GM06990 (cell line): ENCODE measurements at regions not wholly inside any gene's neighbourhood (a gene's known extent, or its start where the extent isn't known, plus 50 kb on each side); places are given as distances from the start of the nearest gene placed in this dataset.
"Not testable (repeated sequence)": the region's sequence is repeated elsewhere in the genome, so short reads cannot be mapped to it uniquely, and the experiment has no call there.

Experiments used
- DNase-seq: peaks from one replicate; pipeline ENCODE4 v3.0.0-alpha.2; 2011; ENCODE audit not compliant: insufficient read length; ENCODE audit errors: extremely low read depth
- H3K27me3 ChIP-seq: replicated peaks from 2 replicates; pipeline ENCODE4 v1.6.0; 2011; ENCODE audit warnings: low read length; ENCODE audit not compliant: control insufficient read depth, insufficient read depth
- H3K36me3 ChIP-seq: 2 replicates; pipeline ENCODE4 v1.5.1; 2011; ENCODE audit warnings: low read length; ENCODE audit not compliant: control insufficient read depth, insufficient read depth
- H3K4me3 ChIP-seq: replicated peaks from 2 replicates; pipeline ENCODE4 v1.5.1; 2011; ENCODE audit warnings: low read depth, mild to moderate bottlenecking, control low read depth, low read length
- TF ChIP-seq, protein P1 (sequence below): IDR thresholded peaks from 2 replicates; pipeline ENCODE4 v1.5.1; 2011; ENCODE audit warnings: low read length, control low read depth, mild to moderate bottlenecking, inconsistent platforms; ENCODE audit not compliant: insufficient read depth, poor library complexity, severe bottlenecking

DNA sequence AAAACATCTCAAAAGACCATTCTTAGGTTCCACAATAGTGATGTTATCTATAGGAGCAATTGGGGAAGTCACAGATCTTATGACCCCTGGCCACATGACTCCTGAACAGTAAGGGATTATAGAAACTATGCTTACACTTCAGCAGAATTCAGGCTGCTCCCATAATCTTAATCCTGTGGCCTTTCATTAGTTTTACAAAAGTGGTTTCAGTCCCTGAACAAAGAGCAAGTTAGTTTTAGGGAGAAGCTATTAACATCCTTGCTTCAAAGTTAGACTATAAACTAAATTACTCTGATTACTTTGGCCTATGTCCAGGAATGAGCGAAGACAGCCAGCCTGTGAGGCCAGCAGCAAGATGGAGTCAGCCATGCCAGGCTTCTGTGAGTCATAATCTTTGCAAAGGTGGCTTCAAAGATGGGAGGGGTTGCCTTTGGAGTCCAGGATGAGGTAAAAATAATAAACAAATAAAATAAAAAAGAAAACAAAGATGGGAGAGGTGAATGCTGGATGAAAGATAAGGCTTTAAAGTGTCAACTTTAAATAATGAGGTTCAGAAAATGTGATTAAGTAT, 168.7 kb upstream of the NDUFV2 start:
- Histone ChIP-seq H3K36me3 (no peaks in the 10 kb centered on the region), H3K27me3 (no peaks in the 10 kb centered on the region), H3K4me3 (no peak overlapping the region)
- DNase-seq = no peak
- TF ChIP-seq, protein P1, sequence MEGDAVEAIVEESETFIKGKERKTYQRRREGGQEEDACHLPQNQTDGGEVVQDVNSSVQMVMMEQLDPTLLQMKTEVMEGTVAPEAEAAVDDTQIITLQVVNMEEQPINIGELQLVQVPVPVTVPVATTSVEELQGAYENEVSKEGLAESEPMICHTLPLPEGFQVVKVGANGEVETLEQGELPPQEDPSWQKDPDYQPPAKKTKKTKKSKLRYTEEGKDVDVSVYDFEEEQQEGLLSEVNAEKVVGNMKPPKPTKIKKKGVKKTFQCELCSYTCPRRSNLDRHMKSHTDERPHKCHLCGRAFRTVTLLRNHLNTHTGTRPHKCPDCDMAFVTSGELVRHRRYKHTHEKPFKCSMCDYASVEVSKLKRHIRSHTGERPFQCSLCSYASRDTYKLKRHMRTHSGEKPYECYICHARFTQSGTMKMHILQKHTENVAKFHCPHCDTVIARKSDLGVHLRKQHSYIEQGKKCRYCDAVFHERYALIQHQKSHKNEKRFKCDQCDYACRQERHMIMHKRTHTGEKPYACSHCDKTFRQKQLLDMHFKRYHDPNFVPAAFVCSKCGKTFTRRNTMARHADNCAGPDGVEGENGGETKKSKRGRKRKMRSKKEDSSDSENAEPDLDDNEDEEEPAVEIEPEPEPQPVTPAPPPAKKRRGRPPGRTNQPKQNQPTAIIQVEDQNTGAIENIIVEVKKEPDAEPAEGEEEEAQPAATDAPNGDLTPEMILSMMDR = no peak

DNA sequence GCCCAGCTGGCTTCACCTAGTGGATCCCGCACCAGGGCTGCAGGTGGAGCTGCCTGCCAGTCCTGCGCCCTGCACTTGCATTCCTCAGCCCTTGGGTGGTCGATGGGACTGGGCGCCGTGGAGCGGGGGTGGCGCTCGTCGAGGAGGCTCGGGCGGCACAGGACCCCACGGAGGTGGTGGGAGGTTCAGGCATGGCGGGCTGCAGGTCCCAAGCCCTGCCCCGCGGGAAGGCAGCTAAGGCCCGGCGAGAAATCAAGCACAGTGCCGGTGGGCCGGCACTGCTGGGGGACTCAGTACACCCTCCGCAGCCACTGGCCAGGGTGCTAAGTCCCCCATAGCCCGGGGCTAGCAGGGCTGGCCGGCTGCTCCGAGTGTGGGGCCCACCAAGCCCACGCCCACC, 167.2 kb upstream of the NDUFV2 start:
- H3K36me3 ChIP-seq, DNase-seq, H3K27me3 ChIP-seq, H3K4me3 ChIP-seq: not testable (repeated sequence)

DNA sequence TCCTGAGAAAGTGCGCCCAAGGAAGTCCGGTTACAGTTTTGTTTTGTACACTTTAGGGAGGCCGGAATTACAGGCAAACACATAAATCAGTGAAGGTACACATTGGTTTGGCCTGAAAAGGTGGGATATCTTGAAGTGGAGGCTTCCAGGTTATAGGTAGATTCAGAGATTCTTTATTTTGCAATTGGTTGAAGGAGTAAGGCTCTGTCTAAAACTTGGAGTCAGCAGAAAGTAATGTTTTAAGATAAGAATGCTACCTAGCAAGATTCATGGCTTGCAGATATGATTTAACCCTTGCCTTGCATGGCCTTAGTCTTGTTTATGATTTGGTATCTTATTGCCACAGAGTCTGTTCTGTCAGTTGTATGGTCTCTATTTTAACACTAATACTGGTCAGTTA, 165.9 kb upstream of the NDUFV2 start:
- TF ChIP-seq, protein P1 = no peak
- DNase-seq = no peak
- Histone ChIP-seq H3K4me3 (no peak overlapping the region), H3K27me3 (no peaks in the 10 kb centered on the region), H3K36me3 (no peaks in the 10 kb centered on the region)

DNA sequence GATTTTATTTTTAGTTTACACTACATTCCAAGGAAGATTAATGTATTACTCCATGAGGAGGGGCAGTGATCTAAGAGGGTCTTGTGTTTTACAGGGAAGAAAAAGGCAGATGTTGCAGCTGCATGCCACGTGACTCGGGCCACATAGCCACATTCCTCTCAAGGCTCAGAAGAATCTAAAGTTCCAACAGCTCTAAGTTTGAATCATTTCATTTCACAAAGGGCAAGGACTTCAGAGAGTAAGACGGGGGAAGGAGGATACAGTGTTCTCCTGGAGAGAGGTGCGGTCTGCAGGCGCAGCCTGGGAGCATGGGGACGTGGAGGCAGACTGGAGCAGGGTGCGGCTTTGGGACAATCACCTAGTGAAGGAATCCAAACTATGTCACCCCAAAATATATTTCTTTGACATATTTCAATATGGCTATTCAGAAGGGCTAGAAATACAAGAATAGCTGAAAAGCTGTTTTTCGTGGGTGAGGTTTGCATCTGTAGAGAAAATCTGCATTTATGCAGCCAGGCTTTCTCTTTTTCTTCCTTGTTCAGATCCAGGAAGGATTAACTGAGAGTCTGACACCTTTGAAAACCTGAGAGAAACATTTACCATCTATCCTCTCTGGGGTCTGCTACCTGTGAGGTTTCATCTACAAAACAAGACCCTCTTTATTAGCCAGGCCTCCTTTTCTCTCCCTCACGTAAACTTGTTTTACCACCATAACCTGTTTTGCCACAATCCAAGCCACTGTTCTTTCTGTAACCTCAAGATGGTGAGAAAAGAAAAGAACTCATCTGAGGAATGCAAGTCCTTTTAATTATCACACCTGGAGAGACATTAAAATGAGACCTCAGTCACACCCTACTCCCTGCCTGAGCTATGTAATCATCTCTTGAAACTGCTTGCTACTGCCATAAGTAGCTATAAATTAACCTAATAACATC, 165.1 kb upstream of the NDUFV2 start:
- Histone ChIP-seq H3K27me3 (no peaks in the 10 kb centered on the region), H3K4me3 (no peak overlapping the region), H3K36me3 (no peaks in the 10 kb centered on the region)
- TF ChIP-seq, protein P1 = no peak
- no peak for DNase-seq

DNA sequence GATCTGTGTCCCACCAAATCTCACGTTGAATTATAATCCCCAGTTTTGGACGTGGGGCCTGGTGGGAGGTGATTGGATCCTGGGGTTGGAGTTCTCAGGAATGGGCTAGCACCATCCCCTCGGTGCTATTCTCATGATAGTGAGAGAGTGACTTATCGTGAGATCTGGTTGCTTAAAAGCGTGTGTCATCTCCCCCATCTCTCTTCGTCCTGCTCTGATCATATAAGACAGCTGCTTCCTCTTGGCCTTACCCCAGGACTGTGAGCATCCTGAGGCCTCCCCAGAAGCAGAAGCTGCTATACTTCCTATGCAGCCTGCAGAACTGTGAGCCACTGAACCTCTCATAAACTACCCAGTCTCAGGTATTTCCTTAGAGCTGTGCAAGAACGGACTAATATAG, 163.7 kb upstream of the NDUFV2 start:
- Histone ChIP-seq H3K27me3 (no peaks in the 10 kb centered on the region), H3K4me3 (no peak overlapping the region), H3K36me3 (no peaks in the 10 kb centered on the region)
- DNase-seq = no peak
- TF ChIP-seq, protein P1 = no peak

DNA sequence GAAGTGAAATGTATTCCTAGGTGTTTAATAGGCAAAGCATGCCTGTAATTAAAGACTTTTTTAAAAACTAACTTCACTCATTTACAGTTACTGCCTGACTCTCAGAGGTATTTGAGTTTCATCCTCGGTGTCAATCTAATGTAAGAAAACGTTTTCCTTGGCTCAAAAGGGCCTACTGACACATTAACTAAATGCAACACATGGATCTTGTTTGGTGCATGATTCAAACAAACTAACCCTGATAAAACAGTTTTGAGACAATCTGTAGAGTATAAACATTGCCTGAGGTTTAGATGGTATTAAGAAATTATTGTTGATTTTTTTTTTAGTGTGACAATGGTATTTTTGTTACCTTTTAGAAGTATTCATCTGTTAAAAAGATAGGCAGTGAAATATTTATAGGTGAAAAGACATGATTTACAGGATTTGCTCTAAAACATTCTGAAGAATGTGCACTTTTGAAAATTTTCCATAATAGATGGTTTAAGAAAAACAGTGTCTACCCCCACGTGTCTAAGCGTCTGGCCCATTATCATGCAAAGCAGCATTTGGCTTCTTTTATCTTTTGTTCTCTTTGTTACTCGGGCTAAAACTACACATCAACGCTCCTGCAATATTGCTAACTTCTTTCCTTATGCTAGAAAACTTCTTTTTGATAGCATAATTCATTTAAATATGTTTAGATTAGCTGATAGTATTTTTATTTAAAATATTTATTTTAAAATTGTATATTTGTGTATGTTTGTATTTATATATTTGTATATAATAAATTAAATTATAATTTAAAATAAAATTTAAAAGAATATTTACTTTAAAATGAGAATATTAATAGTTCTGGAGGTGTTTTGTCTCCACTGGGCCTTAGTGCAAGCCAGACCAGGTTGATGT, 160.2 kb upstream of the NDUFV2 start:
- no peak for DNase-seq
- H3K4me3 ChIP-seq = no peak overlapping the region
- H3K27me3 ChIP-seq = no peaks in the 10 kb centered on the region
- TF ChIP-seq, protein P1 = no peak
- H3K36me3 ChIP-seq = no peaks in the 10 kb centered on the region
